Breast epithelium (tissue), 3 donors: ENCODE measurements at regions not wholly inside any gene's neighbourhood (a gene's known extent, or its start where the extent isn't known, plus 50 kb on each side); places are given as distances from the start of the nearest gene placed in this dataset.

Experiments used
- POLR2A ChIP-seq: fragments of 450-650 bp; IDR thresholded peaks from one replicate; pipeline ENCODE4 v1.6.1; 2016; ENCODE audit warnings: antibody characterized with exemption, mild to moderate bottlenecking, moderate library complexity
- POLR2AphosphoS5 ChIP-seq, 3 donors: sonication (generic); formaldehyde crosslinking; IDR thresholded peaks; one replicate each; pipeline ENCODE4 v1.6.1; 2017; ENCODE audit warnings: antibody characterized with exemption in 3 of 3
- TF ChIP-seq, protein P1 (sequence below), 3 donors: fragments of 450-650 bp; IDR thresholded peaks; one replicate each; pipeline ENCODE4 v1.5.1; 2016 to 2017; ENCODE audit warnings: antibody characterized with exemption in 3 of 3, mild to moderate bottlenecking in 3 of 3, moderate library complexity in 3 of 3

DNA sequence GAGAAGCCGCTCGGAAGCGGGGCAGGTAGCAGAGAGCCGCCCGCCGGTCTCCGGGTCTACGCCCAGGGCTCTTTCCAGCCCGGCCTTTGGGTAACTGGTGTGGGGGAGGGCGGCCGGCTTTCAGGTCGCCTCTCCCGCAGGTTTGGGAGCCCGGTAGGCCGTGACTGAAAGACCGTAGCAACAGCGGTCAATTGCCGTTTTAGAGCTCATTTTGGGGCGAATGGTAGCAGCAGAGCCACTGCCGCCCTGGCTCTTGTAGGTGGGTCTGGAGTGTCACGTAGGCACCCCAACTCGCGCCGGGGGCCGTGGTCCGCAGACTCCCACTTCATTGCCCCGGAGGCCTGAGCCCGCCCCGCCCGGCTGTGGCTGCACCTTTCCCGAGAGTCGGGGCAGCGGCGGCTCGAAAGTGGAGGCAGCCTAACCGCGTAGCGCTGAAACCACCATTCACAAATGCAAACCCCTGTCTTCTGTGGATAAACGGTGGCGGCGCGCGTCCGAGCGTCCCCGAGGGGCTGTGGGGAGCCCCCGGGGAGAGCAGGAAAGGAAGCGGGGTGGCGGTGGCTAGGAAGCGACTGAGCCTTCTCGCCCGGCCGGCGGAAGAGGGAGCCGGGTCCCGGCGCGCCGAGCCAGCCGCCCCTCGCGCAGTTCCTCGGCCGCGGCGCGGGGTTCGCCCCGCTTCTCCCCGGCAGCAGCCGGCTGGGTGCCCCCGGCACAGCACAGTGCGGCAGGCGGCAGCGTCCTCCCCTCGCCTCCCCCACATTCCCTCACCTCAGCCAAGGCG is 2185.1 kb upstream of the TENM3 start:
- TF ChIP-seq, protein P1, sequence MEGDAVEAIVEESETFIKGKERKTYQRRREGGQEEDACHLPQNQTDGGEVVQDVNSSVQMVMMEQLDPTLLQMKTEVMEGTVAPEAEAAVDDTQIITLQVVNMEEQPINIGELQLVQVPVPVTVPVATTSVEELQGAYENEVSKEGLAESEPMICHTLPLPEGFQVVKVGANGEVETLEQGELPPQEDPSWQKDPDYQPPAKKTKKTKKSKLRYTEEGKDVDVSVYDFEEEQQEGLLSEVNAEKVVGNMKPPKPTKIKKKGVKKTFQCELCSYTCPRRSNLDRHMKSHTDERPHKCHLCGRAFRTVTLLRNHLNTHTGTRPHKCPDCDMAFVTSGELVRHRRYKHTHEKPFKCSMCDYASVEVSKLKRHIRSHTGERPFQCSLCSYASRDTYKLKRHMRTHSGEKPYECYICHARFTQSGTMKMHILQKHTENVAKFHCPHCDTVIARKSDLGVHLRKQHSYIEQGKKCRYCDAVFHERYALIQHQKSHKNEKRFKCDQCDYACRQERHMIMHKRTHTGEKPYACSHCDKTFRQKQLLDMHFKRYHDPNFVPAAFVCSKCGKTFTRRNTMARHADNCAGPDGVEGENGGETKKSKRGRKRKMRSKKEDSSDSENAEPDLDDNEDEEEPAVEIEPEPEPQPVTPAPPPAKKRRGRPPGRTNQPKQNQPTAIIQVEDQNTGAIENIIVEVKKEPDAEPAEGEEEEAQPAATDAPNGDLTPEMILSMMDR (IDR thresholded peaks at IDR 0.05): no peak
- no peak for TF ChIP-seq POLR2A
- TF ChIP-seq POLR2AphosphoS5 (IDR thresholded peaks at IDR 0.05): no peak
